HT1080 (cell line): ENCODE measurements at regions not wholly inside any gene's neighbourhood (a gene's known extent, or its start where the extent isn't known, plus 50 kb on each side); places are given as distances from the start of the nearest gene placed in this dataset.

Source experiments
- DNase-seq: peaks from one replicate; pipeline ENCODE4 v3.0.0-alpha.2; 2015; ENCODE audit warnings: low read depth

GRCh38 chr17:69880591-69881112 is 194.4 kb upstream of the KCNJ16 start:
- DNase-seq = no peak

- no peak for DNase-seq
Observed at GRCh38 chr17:69882281-69882680, 192.7 kb upstream of the KCNJ16 start.

- no peak for DNase-seq
Observed at GRCh38 chr17:69883120-69883519, 191.9 kb upstream of the KCNJ16 start.

GRCh38 chr17:69884356-69884755 is 190.7 kb upstream of the KCNJ16 start:
- DNase-seq = no peak

- DNase-seq = no peak
Observed at GRCh38 chr17:69884846-69885245, 190.2 kb upstream of the KCNJ16 start.

- DNase-seq = no peak
Observed at GRCh38 chr17:69898601-69899000, 176.4 kb upstream of the KCNJ16 start.

- DNase-seq = no peak
Observed at GRCh38 chr17:69900101-69900500, 174.9 kb upstream of the KCNJ16 start.

- no peak for DNase-seq
Observed at GRCh38 chr17:69900829-69901228, 174.2 kb upstream of the KCNJ16 start.

- DNase-seq = no peak
Observed at GRCh38 chr17:69906306-69906705, 168.7 kb upstream of the KCNJ16 start.

GRCh38 chr17:69907132-69907847 is 167.7 kb upstream of the KCNJ16 start:
- DNase-seq = no peak

GRCh38 chr17:69908626-69909368 is 166.2 kb upstream of the KCNJ16 start:
- no peak for DNase-seq

GRCh38 chr17:69909389-69909788 is 165.6 kb upstream of the KCNJ16 start:
- no peak for DNase-seq

- no peak for DNase-seq
Observed at GRCh38 chr17:69912805-69913204, 162.2 kb upstream of the KCNJ16 start.

- DNase-seq = no peak
Observed at GRCh38 chr17:69913216-69913615, 161.8 kb upstream of the KCNJ16 start.

- DNase-seq = no peak
Observed at GRCh38 chr17:69913616-69914015, 161.4 kb upstream of the KCNJ16 start.

GRCh38 chr17:69914520-69914919 is 160.5 kb upstream of the KCNJ16 start:
- no peak for DNase-seq

GRCh38 chr17:69916761-69917160 is 158.3 kb upstream of the KCNJ16 start:
- no peak for DNase-seq

GRCh38 chr17:69918164-69918563 is 156.9 kb upstream of the KCNJ16 start:
- DNase-seq = no peak

- DNase-seq = no peak
Observed at GRCh38 chr17:69919789-69920188, 155.2 kb upstream of the KCNJ16 start.

- no peak for DNase-seq
Observed at GRCh38 chr17:69921046-69921445, 154.0 kb upstream of the KCNJ16 start.

GRCh38 chr17:69928611-69929010 is 146.4 kb upstream of the KCNJ16 start:
- DNase-seq = no peak

GRCh38 chr17:69936996-69937395 is 138.0 kb upstream of the KCNJ16 start:
- no peak for DNase-seq

GRCh38 chr17:69943058-69943457 is 132.0 kb upstream of the KCNJ16 start:
- DNase-seq = no peak
